SKM-1 treated with dmso at 0.1 percent for 144 hours (cell line): ENCODE measurements at regions not wholly inside any gene's neighbourhood (a gene's known extent, or its start where the extent isn't known, plus 50 kb on each side); places are given as distances from the start of the nearest gene placed in this dataset.

Source experiments
- DNase-seq: peaks from one replicate; lab custom pipeline; 2025; ENCODE audit not compliant: unreplicated experiment; lab: John Stamatoyannopoulos, UW

- no peak for DNase-seq
Observed at GRCh38 chr10:118835682-118836326, 81.0 kb upstream of the CACUL1 start.

- no peak for DNase-seq
Observed at GRCh38 chr10:118838364-118838763, 83.6 kb upstream of the CACUL1 start.

- DNase-seq: no peak
Observed at GRCh38 chr10:118839348-118839747, 84.6 kb upstream of the CACUL1 start.

GRCh38 chr10:118840071-118840775 lies 85.5 kb upstream of the CACUL1 start:
- no peak for DNase-seq

GRCh38 chr10:118840776-118841468 lies 86.2 kb upstream of the CACUL1 start:
- no peak for DNase-seq

GRCh38 chr10:118841881-118842605 lies 87.3 kb upstream of the CACUL1 start:
- no peak for DNase-seq

- DNase-seq: no peak
Observed at GRCh38 chr10:118842843-118843624, 88.3 kb upstream of the CACUL1 start.

GRCh38 chr10:118843647-118844265 lies 89.0 kb upstream of the CACUL1 start:
- DNase-seq: no peak

- DNase-seq: no peak
Observed at GRCh38 chr10:118844731-118845521, 90.2 kb upstream of the CACUL1 start.

GRCh38 chr10:118845776-118846175 lies 91.0 kb upstream of the CACUL1 start:
- DNase-seq: no peak

- peak; percentile 64 for DNase-seq
Observed at GRCh38 chr10:118850418-118851061, 95.8 kb upstream of the CACUL1 start.

GRCh38 chr10:118851062-118852035 lies 96.6 kb upstream of the CACUL1 start:
- no peak for DNase-seq

GRCh38 chr10:118853916-118854315 lies 99.1 kb upstream of the CACUL1 start:
- DNase-seq: no peak

- no peak for DNase-seq
Observed at GRCh38 chr10:118856106-118856505, 101.3 kb upstream of the CACUL1 start.

- DNase-seq: no peak
Observed at GRCh38 chr10:118865998-118866693, 111.4 kb upstream of the CACUL1 start.

- no peak for DNase-seq
Observed at GRCh38 chr10:118867768-118868167, 113.0 kb upstream of the CACUL1 start.

- DNase-seq: no peak
Observed at GRCh38 chr10:118868589-118868988, 113.8 kb upstream of the CACUL1 start.
